ENCODE measurements at regions not wholly inside any gene's neighbourhood (a gene's known extent, or its start where the extent isn't known, plus 50 kb on each side); places are given as distances from the start of the nearest gene placed in this dataset.

DNA sequence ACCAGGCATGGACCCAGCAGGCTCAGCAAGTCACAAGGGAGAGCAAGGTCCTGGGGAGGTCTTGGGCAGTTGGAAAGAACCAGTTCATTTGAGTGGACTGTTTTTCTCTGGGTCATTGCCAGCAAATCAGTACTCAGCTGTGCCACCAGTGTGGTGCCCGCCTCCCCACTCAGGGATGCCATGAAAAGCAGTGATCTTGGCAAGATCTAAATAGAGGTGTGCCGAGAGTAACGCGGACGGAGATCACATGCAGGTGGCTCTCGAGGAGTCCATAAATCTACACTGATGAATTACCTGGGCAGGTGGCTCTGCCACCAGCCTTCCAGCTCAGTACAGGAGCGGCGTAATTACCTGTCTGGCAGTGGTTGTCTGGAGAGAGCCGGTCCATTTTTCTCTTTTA, 642.2 kb downstream of the PTPRU start:
- H3K4me1 Mint-ChIP-seq (ENCODE audit: low read depth): no peaks in the 10 kb centered on the region
- no peaks in the 10 kb centered on the region for H3K36me3 Mint-ChIP-seq (ENCODE audit: low read depth)
- DNase-seq (ENCODE audit: low spot score): no peak
- no peaks in the 10 kb centered on the region for H3K9me3 Mint-ChIP-seq
- H3K27ac Mint-ChIP-seq: no peak overlapping the region
- no peaks in the 10 kb centered on the region for H3K27me3 Mint-ChIP-seq (ENCODE audit: low read depth)
- H3K4me3 Mint-ChIP-seq: no peak overlapping the region

- Mint-ChIP-seq H3K4me1 (ENCODE audit: low read depth) (no peaks in the 10 kb centered on the region), H3K27ac (no peak overlapping the region), H3K36me3 (ENCODE audit: low read depth) (no peaks in the 10 kb centered on the region), H3K27me3 (ENCODE audit: low read depth) (no peaks in the 10 kb centered on the region), H3K9me3 (no peaks in the 10 kb centered on the region), H3K4me3 (no peak overlapping the region)
- no peak for DNase-seq (ENCODE audit: low spot score)
Observed at GRCh38 chr1:29876902-29877301, 640.6 kb downstream of the PTPRU start.

- Mint-ChIP-seq H3K9me3 (no peaks in the 10 kb centered on the region), H3K27ac (no peak overlapping the region), H3K27me3 (ENCODE audit: low read depth) (no peaks in the 10 kb centered on the region), H3K4me1 (ENCODE audit: low read depth) (no peaks in the 10 kb centered on the region), H3K4me3 (no peak overlapping the region), H3K36me3 (ENCODE audit: low read depth) (no peaks in the 10 kb centered on the region)
- no peak for DNase-seq (ENCODE audit: low spot score)
Observed at GRCh38 chr1:29876441-29876840, 640.1 kb downstream of the PTPRU start.

- H3K4me1 Mint-ChIP-seq (ENCODE audit: low read depth): no peaks in the 10 kb centered on the region
- H3K9me3 Mint-ChIP-seq: no peaks in the 10 kb centered on the region
- H3K27ac Mint-ChIP-seq: no peak overlapping the region
- no peaks in the 10 kb centered on the region for H3K27me3 Mint-ChIP-seq (ENCODE audit: low read depth)
- no peaks in the 10 kb centered on the region for H3K36me3 Mint-ChIP-seq (ENCODE audit: low read depth)
- DNase-seq (ENCODE audit: low spot score): no peak
- H3K4me3 Mint-ChIP-seq: no peak overlapping the region
Observed at GRCh38 chr1:29875557-29876028, 639.3 kb downstream of the PTPRU start.

DNA sequence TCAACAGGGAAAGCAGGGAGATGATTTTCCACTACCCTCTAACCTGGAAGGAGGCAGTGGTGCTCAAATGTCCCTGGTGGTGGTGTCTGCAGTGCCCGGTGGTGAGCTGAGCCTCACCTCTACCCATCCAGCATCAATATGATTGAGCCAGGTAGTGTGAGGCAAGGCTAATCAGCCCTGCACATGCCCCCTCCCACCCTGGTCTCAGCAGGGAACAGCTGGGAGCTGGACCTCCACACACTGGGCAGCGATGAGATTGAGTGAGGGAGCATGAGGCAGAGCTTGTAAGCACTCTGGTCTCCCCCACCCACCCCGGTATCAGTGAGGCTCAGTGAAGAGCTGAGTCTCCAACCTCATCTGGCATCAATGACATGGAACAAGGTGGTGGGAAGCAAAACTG, 634.3 kb downstream of the PTPRU start:
- no peaks in the 10 kb centered on the region for H3K9me3 Mint-ChIP-seq
- H3K27me3 Mint-ChIP-seq (ENCODE audit: low read depth): no peaks in the 10 kb centered on the region
- no peak for DNase-seq (ENCODE audit: low spot score)
- H3K27ac Mint-ChIP-seq: no peak overlapping the region
- no peaks in the 10 kb centered on the region for H3K4me1 Mint-ChIP-seq (ENCODE audit: low read depth)
- H3K4me3 Mint-ChIP-seq: no peak overlapping the region
- no peaks in the 10 kb centered on the region for H3K36me3 Mint-ChIP-seq (ENCODE audit: low read depth)

DNA sequence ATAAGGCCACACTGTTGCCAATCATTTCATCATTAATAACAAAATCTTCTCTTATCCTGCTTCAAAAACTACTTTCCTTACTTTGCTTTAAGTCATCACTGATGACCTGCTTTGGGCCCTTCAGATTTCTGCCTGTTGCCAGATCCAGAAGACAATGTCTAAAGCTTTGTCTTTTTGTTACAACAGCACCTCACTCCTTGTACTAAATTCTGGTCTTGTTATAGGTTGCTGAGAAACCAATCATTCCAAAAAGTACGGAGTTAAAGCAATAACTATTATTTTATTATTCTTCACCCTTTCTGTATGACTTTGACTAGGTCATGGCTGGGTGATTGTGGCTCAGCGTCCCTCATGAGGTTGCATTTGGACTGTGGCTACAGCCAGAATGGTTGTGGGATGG, 633.5 kb downstream of the PTPRU start:
- H3K36me3 Mint-ChIP-seq (ENCODE audit: low read depth): no peaks in the 10 kb centered on the region
- no peaks in the 10 kb centered on the region for H3K27me3 Mint-ChIP-seq (ENCODE audit: low read depth)
- no peak for DNase-seq (ENCODE audit: low spot score)
- H3K4me3 Mint-ChIP-seq: no peak overlapping the region
- no peaks in the 10 kb centered on the region for H3K4me1 Mint-ChIP-seq (ENCODE audit: low read depth)
- H3K9me3 Mint-ChIP-seq: no peaks in the 10 kb centered on the region
- no peak overlapping the region for H3K27ac Mint-ChIP-seq

DNA sequence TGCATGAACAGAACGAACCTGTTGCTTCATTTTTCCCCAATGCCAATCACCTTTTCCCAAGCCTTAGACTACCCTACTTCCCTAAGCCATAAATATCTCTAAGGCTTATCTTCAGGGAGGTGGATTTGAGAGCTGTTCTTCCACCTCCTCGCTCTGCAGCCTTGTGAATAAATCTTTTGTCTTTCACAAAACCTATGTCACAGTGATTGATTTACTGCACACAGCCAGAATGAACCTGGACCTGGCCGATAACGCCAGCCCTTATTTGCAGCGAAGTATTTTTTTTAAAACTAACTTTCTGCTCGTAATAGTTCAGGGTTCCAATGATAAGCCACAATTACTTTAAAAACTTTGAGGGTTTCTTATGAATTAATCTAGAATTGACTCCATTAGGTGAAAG, 632.6 kb downstream of the PTPRU start:
- H3K27ac Mint-ChIP-seq: no peak overlapping the region
- H3K9me3 Mint-ChIP-seq: no peaks in the 10 kb centered on the region
- DNase-seq (ENCODE audit: low spot score): no peak
- no peak overlapping the region for H3K4me3 Mint-ChIP-seq
- no peaks in the 10 kb centered on the region for H3K36me3 Mint-ChIP-seq (ENCODE audit: low read depth)
- H3K4me1 Mint-ChIP-seq (ENCODE audit: low read depth): no peaks in the 10 kb centered on the region
- no peaks in the 10 kb centered on the region for H3K27me3 Mint-ChIP-seq (ENCODE audit: low read depth)

DNA sequence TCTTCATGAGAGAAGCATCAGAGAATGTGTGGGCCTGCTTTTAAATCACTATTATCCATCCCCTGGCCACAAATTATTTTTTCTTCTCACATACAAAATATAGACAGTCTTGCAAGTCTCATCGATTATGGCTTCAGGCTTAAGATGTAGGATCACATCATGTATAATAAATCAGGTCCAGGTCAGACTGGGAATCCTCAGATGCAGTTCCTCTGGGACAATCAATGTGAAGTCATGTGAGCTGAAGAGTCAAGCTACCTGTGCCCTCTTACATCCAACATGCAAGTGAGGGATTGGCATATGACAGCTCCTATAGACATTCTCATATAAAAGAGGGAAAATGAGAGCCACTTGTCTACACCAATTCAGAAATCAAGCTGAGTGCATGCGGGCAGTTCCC, 631.8 kb downstream of the PTPRU start:
- no peak for DNase-seq (ENCODE audit: low spot score)

GRCh38 chr1:29865051-29865450, 628.7 kb downstream of the PTPRU start:
- H3K9me3 Mint-ChIP-seq: peaks cover 17% of the 10 kb centered on the region
- no peak overlapping the region for H3K4me3 Mint-ChIP-seq
- H3K27ac Mint-ChIP-seq: no peak overlapping the region
- H3K4me1 Mint-ChIP-seq (ENCODE audit: low read depth): no peaks in the 10 kb centered on the region
- H3K36me3 Mint-ChIP-seq (ENCODE audit: low read depth): no peaks in the 10 kb centered on the region
- DNase-seq (ENCODE audit: low spot score): no peak
- H3K27me3 Mint-ChIP-seq (ENCODE audit: low read depth): no peaks in the 10 kb centered on the region

More for the DNA sequence above, 631.8 kb downstream of the PTPRU start:
- Mint-ChIP-seq H3K4me1 (ENCODE audit: low read depth) (no peaks in the 10 kb centered on the region), H3K27ac (no peak overlapping the region), H3K27me3 (ENCODE audit: low read depth) (no peaks in the 10 kb centered on the region), H3K36me3 (ENCODE audit: low read depth) (no peaks in the 10 kb centered on the region), H3K9me3 (no peaks in the 10 kb centered on the region), H3K4me3 (no peak overlapping the region)

DNA sequence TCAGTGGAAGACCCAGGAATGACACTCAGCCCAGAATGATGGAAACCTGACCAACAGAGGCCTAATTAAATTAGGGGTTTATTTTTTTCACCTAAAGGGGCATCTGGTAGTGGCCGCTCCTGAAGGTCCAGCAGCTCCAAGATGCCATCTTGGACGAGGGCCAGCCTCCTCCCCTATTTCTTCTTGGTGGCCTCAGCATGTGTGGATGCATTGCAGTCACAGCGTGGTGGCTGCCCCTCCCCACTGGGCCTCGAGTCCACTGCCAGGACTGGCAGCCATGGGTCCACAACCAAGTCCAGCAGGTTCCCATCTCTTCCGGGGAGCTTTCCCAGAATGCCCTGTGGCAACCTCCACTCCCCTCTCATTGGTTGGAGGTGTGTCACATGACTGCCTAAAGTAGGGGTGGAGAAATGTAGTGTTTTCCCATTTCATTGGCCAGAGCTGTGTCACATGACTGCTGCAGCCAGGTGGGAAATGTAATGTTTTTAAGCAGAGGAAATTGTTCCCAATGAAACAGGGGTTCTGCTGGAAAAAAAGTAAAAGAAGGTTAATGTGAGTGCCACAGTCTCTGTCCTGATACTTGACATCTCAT, 628.2 kb downstream of the PTPRU start:
- no peak overlapping the region for H3K4me3 Mint-ChIP-seq
- H3K27ac Mint-ChIP-seq: no peak overlapping the region
- no peaks in the 10 kb centered on the region for H3K27me3 Mint-ChIP-seq (ENCODE audit: low read depth)
- peaks cover 17% of the 10 kb centered on the region for H3K9me3 Mint-ChIP-seq
- DNase-seq (ENCODE audit: low spot score): no peak
- no peaks in the 10 kb centered on the region for H3K4me1 Mint-ChIP-seq (ENCODE audit: low read depth)
- H3K36me3 Mint-ChIP-seq (ENCODE audit: low read depth): no peaks in the 10 kb centered on the region

DNA sequence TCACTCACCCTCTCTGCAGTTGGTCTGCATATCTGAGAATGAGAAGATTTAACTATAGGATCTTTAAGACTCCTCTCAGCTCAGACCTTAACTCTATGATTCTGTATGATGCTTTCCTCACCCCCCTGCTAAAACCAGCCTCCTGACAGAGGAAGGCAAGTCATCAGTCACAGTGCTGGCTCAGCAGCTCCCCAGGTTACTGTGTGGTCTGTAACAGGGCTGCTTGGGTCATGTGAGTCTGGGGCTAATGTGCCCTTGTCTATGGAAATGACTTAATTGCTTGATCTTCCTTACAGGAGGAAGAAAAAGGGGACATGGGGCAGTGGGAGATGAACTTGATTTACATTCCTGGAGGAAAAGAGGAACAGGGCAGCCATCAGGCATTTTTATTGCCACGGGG, 625.6 kb downstream of the PTPRU start:
- H3K27ac Mint-ChIP-seq: no peak overlapping the region
- no peaks in the 10 kb centered on the region for H3K27me3 Mint-ChIP-seq (ENCODE audit: low read depth)
- no peaks in the 10 kb centered on the region for H3K36me3 Mint-ChIP-seq (ENCODE audit: low read depth)
- peaks cover 17% of the 10 kb centered on the region for H3K9me3 Mint-ChIP-seq
- no peak overlapping the region for H3K4me3 Mint-ChIP-seq
- no peak for DNase-seq (ENCODE audit: low spot score)
- H3K4me1 Mint-ChIP-seq (ENCODE audit: low read depth): no peaks in the 10 kb centered on the region

DNA sequence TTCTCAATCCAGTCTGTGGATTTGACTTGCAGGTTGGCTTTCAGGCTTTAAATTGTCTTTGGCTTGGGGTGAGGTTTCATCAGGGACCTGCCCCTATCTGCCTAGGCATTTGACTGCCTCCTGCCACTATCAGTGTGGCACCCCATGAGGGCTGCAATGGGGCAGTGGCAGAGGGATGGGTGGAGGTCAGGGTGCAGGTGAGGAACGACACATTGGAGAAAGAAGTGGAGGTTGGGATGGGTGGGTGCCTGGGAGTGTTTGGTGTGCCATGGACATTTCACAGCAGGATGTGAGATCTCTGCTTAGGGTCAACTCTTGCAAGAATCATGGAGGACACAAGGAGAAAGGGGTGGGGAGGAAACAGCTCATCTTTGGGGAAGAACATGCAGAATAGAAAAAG, 625.1 kb downstream of the PTPRU start:
- no peaks in the 10 kb centered on the region for H3K36me3 Mint-ChIP-seq (ENCODE audit: low read depth)
- no peak overlapping the region for H3K27ac Mint-ChIP-seq
- H3K9me3 Mint-ChIP-seq: peaks cover 17% of the 10 kb centered on the region
- no peaks in the 10 kb centered on the region for H3K27me3 Mint-ChIP-seq (ENCODE audit: low read depth)
- DNase-seq (ENCODE audit: low spot score): no peak
- no peak overlapping the region for H3K4me3 Mint-ChIP-seq
- no peaks in the 10 kb centered on the region for H3K4me1 Mint-ChIP-seq (ENCODE audit: low read depth)

DNA sequence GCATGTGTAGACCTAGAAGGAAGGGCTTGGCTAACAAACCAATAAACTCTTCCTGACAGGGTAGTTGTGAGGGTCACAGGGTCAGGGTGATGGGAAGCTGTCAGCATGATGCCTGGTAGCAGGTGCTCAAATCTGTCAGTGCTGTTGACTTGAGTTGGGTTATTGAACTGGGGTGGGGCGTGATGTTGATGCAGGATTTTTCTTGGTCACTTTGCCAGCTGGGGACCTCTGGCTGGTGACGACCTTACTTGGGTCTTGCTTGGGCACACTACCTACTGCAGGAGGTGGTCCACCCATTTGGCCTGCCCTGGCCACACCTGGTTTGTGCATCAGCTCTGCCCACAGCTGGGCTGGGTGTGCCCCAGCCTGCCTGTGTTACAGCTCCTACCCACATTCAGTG, 624.4 kb downstream of the PTPRU start:
- Mint-ChIP-seq H3K4me1 (ENCODE audit: low read depth) (no peaks in the 10 kb centered on the region), H3K4me3 (no peak overlapping the region), H3K27me3 (ENCODE audit: low read depth) (no peaks in the 10 kb centered on the region), H3K27ac (no peak overlapping the region), H3K36me3 (ENCODE audit: low read depth) (no peaks in the 10 kb centered on the region), H3K9me3 (peaks cover 17% of the 10 kb centered on the region)
- no peak for DNase-seq (ENCODE audit: low spot score)

GRCh38 chr1:29860056-29860455, 623.7 kb downstream of the PTPRU start:
- Mint-ChIP-seq H3K4me3 (no peak overlapping the region), H3K9me3 (peaks cover 17% of the 10 kb centered on the region), H3K27me3 (ENCODE audit: low read depth) (no peaks in the 10 kb centered on the region), H3K27ac (no peak overlapping the region), H3K36me3 (ENCODE audit: low read depth) (no peaks in the 10 kb centered on the region), H3K4me1 (ENCODE audit: low read depth) (no peaks in the 10 kb centered on the region)
- no peak for DNase-seq (ENCODE audit: low spot score)

DNA sequence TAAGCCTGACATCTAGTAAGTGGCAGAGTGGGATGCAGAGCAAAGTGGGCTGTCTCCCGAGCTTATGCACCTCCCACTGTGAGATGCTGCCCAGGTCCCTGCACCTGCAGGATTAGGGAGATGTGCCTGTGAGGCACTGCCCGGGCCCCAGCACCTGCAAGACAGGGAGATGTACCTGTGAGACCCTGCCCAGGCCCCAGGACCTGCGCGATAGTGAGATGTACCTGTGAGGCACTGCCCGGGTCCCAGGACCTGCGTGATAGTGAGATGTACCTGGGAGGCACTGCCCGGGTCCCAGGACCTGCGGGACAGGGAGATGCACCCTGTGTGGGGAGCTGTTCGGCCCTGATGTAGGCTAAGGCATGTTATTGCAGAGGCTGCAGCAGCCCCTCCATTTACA, 622.8 kb downstream of the PTPRU start:
- H3K36me3 Mint-ChIP-seq (ENCODE audit: low read depth): no peaks in the 10 kb centered on the region
- no peaks in the 10 kb centered on the region for H3K4me1 Mint-ChIP-seq (ENCODE audit: low read depth)

More for the DNA sequence above, 622.8 kb downstream of the PTPRU start:
- DNase-seq (ENCODE audit: low spot score): no peak
- no peaks in the 10 kb centered on the region for H3K27me3 Mint-ChIP-seq (ENCODE audit: low read depth)
- peaks cover 17% of the 10 kb centered on the region for H3K9me3 Mint-ChIP-seq
- H3K27ac Mint-ChIP-seq: no peak overlapping the region
- H3K4me3 Mint-ChIP-seq: no peak overlapping the region
